ENCODE measurements at regions not wholly inside any gene's neighbourhood (a gene's known extent, or its start where the extent isn't known, plus 50 kb on each side); places are given as distances from the start of the nearest gene placed in this dataset.

DNA sequence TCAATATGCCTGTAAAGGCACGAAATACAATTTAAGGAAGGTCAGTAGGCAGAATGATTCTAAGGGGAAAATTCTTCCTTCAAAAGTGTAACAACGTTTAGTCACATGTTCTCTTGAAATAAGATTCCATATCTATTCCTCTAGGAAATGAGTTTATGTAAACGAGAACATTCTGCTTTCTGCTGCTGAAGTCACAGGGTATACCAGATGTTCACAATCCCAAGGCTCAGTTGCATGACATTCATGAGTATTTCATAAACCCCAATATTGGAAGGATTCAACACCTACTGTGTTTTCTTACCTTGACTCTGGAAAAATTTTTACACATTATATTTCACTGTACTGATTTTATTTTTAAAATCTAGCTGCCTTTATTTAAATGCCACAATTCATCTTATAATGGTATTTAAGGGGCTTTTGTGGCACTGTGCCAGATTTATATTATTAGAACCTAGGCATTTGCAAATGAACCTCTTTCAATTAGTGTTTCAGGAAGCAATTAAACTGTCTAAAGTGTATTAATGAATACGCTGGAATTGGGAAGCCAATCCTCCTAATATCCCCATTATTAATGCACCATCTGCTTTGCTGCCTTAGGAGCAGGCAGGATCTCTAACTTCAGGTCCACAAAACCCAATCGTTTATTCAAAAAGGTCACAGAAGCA, 542.6 kb upstream of the KLHL29 start:
- TF ChIP-seq, protein P1, sequence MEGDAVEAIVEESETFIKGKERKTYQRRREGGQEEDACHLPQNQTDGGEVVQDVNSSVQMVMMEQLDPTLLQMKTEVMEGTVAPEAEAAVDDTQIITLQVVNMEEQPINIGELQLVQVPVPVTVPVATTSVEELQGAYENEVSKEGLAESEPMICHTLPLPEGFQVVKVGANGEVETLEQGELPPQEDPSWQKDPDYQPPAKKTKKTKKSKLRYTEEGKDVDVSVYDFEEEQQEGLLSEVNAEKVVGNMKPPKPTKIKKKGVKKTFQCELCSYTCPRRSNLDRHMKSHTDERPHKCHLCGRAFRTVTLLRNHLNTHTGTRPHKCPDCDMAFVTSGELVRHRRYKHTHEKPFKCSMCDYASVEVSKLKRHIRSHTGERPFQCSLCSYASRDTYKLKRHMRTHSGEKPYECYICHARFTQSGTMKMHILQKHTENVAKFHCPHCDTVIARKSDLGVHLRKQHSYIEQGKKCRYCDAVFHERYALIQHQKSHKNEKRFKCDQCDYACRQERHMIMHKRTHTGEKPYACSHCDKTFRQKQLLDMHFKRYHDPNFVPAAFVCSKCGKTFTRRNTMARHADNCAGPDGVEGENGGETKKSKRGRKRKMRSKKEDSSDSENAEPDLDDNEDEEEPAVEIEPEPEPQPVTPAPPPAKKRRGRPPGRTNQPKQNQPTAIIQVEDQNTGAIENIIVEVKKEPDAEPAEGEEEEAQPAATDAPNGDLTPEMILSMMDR (IDR thresholded peaks at IDR 0.05 in 4 of 5, conservative IDR thresholded peaks at IDR 0.05 in 1 of 5): no peak
- TF ChIP-seq POLR2A (IDR thresholded peaks at IDR 0.05): no peak

Data from gastrocnemius medialis (tissue), 4 donors.